HG02678 (cell line): ENCODE measurements at regions not wholly inside any gene's neighbourhood (a gene's known extent, or its start where the extent isn't known, plus 50 kb on each side); places are given as distances from the start of the nearest gene placed in this dataset.
"Not testable (repeated sequence)": the region's sequence is repeated elsewhere in the genome, so short reads cannot be mapped to it uniquely, and the experiment has no call there.

ENCODE experiments used
- ATAC-seq: cut with Tn5 transposase; IDR thresholded peaks from one replicate; pipeline ENCODE4 v1.9.1; 2021; ENCODE audit warnings: mild to moderate bottlenecking, moderate library complexity; ENCODE audit not compliant: unreplicated experiment

DNA sequence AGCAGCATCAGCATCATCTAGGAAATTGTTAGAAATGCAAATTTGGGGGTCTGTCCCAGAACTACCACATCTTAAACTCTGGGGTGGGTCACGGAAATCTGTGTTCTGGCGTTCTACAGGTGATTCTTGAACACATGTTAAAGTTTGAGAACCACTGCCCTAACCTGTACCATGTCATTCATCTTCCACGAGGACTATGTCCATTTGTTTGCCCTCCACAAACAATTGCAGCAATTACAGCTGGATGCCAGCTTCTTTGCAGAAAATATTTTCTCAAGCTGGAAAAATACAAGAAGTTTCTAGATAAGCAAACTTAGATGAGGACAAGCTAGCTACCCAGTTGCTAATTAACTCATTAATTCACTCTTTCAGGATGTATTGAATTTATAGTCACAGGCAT lies 54.1 kb downstream of the MAFB start:
- no peak for ATAC-seq

DNA sequence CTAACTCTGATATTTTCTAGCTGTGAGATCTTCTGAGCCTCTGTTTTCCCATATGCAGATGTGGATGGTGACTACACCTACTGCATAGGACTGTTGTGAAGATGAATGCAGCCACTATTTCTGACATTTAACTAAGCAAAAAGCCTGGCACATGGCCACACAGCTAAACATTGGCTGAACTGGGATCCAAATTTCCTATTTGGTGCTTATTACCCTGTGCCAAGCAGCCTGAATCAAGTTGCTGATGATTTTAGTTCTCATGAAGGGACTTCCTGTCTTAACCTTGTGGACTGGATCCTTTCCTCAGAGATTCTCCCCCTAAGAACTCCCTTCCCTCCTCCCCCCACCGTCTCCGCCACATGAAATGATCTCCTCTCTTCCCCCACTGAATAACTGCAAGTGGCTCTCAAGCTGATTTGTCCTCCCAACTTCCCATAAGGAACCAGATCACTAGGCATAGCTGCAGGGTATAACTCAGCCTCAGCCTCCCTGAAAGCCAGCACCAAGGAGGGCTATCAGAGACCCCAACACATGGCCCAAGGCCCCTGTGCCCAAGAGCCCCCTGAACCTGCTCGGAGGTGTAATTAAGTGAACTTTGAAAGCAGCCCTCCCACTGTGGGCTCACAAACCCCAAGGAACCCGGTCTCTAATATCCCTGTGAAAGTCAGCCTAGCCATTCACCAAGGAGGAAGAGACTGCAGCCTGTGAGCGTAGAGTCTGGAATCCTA lies 55.7 kb downstream of the MAFB start:
- ATAC-seq = no peak

DNA sequence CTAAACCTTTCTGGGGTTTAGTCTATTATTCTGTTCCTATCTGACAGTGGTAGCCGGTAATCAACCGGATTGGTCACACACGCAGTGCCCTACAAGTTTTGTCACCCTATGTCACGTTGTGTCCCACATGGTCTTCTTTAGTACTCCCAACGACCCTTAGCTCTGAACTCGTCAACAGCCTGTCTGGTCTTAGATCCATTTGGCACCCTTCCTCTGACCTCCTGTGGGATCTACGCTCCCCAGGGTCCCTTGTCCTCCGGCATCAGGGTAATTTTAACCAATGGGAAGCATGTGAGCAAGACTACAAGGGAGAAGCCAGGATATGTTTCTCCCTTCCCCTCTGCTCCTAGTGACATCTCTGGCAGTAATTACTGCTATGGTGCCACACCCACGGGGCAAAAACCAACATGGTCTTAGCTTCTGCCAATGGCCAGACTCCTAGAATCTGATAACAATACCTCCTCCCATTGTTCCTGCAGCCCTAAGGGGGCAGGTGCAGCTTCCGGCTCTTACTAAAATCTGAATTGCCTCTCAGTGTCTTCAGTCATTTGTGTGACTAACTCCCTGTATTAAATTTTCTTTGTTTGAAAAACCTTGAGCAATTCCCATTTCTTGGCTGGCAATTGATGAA lies 56.6 kb downstream of the MAFB start:
- ATAC-seq = no peak

DNA sequence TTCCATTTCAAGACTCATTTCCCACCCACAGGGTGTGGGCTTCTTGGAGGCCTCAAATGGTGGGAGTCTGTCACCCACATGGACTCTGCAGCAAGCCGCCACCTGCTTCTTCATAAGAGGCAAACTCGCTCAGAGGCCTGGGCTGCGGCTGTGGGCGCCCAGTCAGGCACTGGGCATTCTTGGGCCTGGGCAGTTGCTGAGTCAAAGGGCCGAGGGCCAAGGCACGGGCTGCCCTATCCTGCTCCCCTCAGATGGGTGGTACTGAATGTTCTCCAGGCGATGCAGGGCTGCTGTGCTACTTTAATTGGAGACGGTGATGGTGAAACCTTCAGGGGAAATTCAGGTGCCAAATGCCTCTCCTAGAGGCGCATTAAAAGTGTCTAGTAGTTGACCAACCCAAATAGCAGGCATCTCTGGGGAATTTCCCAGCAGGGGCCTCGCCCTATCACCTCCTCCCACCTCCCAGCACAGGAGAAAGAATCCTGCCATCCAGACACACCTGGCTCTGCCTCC lies 57.9 kb downstream of the MAFB start:
- ATAC-seq = no peak

DNA sequence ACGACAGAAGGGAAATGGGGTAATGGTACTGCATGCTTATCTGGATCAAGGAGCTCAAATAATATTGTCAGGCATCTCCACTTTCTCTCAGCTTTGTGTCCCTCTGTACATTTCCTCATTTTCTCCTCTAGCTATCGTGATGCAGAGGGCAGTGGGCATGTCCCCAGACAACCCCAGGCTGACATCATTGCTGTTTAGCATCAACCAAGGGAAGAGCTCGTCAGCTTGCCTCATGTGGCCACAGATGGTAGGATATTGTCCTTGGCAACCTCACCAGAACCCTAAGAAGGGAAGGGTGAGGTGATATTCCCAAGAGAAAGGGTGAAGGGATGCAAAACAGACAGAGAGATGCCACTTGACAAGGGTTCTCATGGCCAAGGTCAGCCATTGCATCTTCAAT lies 58.3 kb downstream of the MAFB start:
- no peak for ATAC-seq

DNA sequence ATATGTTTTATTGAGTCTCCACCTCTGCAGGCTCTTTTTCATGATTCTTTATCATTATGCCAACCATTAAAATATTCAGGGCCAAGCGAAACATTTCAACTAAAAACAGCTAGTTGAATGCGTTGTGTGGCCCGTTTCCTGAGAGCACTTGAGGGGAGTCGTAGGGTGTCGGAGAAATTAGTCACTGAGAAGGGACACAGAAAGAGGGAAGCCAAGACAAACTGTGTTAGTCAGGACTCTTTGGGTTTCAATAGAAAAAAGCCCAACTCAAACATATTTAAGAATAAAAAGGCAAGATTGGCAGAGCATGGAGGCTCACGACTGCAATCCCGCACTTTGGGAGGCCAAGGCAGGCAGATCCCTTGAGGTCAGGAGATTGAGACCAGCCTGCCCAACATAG lies 58.9 kb downstream of the MAFB start:
- no peak for ATAC-seq

DNA sequence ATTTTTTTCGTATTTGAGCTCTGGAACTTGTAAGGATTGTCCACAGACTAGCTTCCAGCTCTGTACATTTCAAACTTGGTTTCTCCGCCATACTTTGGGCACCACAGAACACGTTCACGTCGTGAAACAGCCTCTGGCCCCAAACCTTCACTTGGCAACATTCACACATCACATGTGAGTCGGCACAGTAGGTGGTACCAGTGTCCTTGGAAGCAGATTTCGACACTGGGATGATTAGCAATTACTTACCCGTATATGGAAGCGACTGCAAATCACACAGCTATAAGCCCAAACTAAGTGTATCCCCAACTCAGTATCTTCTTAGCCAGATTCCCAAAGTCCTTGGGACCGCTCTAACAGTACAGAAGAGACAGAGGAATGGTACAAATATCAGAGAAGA lies 60.2 kb downstream of the MAFB start:
- no peak for ATAC-seq

DNA sequence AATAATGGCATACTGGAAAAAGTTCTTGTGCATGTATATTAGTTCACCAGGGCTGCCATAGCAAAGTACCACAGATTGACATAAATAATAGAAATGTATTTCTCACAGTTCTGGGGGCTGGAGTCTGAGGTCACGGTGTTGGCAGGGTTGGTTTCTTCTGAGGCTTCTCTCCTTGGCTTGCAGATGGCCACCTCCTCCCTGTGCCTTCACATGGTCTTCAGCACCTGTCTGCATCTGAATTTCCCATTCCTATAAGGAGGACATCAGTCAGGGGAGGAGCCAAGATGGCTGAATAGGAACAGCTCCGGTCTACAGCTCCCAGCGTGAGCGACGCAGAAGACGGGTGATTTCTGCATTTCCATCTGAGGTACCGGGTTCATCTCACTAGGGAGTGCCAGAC lies 70.0 kb downstream of the MAFB start:
- not testable (repeated sequence) for ATAC-seq

DNA sequence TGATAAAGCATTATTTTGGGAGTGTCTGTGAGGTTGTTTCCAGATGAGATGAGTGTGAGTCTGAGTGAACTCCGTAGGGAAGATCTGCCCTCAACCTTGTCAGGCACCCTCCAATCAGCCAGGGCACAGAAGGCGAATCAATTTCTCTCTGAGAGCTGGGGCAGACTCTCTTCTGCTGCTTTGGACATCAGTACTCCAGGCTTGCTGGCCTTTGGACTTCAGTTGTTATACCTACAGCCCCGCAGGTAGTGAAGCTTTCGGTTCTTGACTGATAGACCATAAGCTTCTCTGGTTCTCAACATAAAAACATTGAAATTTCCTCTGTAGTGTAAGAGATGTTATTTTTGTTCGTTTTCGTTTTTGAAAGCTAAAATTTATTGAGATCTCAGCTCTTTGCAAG lies 71.4 kb downstream of the MAFB start:
- no peak for ATAC-seq

DNA sequence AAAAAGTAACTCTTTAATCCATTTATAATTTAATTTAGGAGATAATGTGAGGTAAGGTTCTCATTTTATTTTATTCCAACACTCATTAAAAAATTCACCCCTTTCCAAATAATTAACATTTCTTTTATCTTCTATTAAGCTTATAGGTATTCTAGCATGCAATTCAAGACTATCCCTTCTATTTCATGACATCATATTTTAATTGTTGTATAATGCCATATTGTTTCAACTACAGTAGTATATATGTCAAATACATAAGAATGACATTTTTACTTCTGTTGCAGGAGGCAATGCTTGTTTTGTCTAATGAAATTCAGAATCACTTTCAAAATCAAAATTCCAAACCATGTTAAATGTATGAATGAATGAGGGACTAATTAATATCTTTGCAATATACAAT lies 76.2 kb downstream of the MAFB start:
- ATAC-seq = no peak

DNA sequence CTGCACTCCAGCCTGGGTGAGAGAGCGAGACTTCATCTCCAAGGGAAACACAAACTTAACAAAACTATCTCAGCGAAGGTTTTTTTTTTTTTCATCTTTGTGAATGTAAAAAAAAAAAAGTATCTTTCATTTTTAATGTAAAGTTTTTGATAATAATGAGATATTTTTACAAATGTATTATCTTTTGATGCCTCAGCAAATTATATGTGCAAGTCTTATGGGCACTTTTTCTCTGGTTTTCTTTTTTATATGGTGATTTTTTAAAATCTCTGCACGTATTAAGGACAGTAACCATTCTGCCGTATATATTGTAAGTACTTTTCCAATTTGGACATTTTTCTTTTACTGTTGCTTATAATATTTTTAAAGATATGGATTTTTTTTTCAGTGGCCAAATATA lies 76.8 kb downstream of the MAFB start:
- no peak for ATAC-seq

DNA sequence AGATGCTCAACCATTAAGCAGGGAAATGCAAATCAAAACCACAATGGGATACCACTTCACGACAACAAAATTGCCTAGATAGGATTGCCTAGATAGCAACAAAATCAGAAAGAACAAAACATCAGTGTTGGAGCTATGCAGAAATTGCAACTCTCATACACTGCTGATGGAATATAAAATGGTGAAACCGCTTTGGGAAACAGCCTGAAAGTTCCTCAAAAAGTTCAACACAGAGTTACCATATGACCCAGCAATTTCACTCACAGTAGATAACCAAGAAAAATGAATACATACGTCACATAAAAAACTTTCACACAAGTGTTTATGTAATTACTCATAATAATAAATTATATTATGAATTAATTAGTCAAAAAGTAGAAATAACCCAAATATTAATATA lies 78.3 kb downstream of the MAFB start:
- ATAC-seq = no peak

DNA sequence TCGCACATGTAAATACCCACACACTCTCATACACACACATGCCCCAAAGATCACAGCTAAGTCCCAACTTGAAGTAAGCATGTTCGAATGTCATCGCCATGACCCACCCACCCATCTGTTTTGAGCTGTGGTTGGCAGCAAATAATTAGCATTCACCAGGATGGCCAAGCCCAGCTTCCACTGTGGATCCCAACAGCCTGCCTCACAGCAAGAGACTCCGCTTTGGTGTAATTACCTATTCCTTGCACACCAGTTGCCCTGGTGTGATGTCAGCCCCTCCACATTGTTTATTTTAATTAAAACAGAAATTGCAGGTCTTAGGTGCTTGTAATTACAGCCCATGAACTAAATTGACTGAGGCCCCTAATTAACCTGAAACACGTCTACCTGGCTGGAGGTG lies 81.1 kb downstream of the MAFB start:
- no peak for ATAC-seq

DNA sequence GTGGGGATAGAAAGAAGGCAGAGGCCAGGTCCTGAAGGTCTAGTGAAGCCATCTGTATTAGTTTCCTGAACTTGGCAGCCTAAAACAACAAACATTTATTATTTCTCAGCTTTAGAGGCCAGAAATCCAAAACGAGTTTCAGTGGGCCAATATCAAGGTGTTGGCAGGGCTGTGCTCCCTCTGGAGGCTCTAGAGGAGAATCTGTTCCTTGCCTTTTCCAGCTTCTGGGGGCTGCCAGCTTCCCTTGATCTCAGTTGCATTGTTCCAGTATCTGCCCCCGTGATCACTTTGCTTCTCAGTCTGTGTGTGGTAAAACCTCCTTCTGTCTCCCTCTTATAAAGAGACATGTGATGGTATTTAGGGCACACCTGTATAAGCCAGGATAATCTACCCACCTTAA lies 82.4 kb downstream of the MAFB start:
- ATAC-seq = no peak

DNA sequence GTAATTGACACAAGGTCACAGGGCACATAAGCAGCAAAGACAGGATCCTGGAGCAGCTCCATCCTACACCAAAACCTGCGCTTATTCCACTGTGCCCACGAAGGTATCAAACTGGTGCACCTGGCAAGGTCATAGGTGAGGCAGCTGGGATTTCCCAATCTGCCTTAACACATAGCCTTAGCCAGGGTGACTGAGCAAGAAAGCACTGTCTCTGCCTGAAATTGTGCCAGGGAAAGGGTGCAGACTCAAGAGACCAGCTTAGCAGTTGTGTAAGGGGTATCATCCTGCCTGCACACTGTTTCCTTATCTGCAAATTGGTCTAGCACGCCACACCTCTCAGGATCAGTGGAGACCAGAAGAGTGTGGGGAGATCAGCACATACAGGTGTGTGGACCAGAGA lies 82.8 kb downstream of the MAFB start:
- ATAC-seq = no peak

DNA sequence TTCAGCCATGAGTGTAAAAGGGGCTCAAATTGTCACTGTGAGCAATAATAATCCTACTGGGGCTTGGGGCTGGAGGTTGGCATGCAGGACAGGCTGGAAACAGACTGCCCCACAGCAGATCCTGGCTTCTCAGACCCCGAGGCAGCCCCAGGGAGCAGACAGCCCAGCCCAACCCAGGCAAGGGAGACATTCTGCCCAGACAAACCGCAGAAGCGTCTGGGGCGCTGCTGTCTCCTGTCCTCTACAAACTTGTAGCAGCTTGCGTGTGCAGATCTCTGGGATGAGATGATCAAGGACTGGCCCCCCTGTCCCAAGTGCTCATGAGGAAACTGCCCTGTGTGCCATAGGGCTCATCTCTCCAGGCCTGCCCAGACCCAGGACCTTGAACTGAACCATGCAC lies 84.6 kb downstream of the MAFB start:
- ATAC-seq = no peak

DNA sequence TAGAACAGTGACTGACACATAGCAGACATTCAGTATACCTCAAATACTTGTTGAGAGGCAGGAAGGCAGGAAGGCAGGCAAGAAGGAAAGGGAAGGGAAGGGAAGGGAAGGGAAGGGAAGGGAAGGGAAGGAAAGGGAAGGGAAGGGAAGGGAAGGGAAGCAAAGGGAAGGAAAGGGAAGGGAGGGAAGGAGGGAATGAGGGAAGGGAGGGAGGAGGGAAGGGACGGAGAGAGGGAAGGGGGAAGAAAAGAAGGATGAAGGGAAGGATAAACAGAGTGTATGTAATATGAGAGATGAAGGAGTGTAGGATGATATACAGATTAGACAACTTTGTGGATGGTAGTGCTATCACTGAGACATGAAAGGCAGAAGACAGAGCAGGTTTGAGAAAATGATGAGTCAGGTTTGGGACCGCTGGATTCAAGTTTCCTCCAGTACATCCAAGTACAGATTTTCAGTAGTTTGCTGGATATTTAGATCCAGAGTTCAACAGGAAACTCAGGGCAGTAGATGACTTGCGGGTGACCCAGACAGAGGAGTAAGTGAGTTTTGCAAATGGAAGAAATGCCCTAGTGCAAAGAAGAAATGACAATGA lies 85.9 kb downstream of the MAFB start:
- no peak for ATAC-seq

DNA sequence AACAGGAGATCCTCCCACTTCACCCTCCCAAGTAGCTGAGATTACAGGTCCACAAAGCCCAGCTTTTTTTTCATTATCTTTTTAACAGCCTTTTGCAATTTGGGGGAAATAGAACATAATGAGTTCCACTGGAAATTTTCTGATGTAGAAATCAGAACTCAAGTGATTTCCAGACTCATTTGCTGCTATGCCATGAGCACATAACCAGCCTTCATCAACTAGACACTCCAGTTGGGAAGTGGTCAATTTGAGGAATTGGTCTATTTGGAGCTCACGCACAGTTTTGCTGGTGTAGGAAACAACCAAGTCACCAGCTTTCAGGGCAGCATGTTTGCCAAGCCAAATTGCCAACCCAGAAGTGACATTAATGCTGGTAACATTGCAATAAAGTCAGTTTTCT lies 86.7 kb downstream of the MAFB start:
- ATAC-seq = no peak

DNA sequence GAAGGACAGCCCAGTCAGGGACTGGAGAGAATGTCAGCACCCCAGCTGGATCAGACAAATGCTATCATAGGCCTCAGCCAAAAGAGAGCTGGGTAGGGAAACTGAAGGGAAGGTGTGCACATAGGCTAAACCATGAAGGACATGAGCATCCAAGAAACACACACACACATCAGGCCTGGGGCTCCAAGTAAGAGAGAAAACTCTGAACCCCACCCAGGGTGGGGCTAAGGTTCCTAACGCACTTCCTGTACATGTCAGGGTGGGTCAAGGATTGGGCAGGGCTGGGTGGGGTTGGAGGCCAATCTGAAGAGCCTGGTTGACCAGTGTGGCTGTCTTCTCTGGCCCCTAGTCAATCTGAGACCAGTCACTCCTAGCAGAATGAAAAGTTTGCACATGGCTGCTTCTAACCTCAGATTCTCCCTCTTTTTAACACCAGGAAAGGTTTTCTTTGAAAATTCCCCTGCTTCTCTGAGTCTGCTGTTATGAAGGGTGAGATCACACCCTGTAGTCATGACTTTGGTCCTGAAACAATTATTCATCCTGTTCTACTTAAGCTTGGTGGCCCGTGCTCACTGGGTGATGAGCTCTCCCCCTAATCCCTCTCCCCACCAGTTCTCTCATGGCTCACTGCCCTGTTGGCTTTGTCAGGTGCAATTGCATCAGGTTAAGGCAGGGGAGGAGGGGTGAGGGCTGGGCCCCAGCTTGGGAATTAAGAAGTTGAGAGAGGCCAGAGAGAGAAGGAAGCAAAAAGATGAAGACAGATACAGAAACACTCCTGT lies 88.4 kb downstream of the MAFB start:
- no peak for ATAC-seq

DNA sequence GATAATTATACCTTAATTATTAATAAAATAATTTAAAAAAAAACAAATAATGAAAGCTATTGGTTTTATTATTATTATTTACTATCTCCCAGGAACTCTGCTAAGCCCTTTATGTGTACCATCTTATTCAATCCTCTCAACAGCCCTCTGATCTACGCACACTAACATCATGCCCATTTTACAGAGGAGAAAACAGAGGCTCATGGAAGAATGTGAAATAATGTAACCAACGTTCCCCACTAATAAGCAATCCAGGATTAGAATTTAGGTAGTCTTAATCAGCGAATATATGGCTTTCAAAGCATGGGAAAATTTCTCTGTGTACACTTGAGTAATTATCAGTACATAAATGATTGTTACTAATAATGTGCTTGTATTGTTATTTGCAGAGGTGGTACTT lies 89.0 kb downstream of the MAFB start:
- no peak for ATAC-seq

DNA sequence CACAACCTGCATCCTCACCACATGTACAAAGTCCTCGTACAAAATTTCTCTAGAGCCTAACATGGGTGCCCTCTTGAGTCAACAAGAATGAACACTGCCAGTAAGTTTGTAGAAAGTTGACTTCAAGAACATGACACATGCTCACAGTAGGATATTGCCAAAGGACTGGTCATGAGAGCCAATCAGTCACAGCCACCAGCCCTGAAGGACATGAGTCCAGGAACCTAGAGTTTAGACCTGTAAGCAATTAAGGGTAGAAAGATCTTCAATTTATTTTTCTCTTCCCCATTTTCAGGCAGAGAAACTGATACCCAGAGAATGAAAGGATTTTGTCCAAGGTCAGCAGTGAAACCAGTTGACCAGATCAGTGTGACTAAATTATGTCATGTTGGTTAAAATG lies 96.1 kb downstream of the MAFB start:
- no peak for ATAC-seq

DNA sequence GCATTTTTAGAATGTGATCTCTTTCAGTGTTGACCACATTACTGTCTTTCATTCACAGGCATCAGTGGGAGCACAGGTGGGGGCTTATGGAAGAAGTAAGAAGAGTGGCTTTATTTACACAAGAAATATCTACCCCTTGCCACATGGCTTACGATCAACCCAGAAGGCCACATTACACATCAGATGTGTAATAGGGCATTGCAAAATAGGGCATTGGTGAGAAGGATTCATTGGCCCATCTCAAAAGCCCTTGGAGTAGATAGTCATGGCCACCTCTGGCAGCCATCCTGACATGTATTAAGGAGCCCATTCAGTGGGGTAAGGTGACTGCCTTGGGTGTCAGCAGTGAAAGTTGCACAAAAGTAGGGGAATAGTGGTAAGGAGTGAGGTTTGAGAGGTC lies 97.5 kb downstream of the MAFB start:
- no peak for ATAC-seq
